Breast epithelium (tissue), 4 donors: ENCODE measurements at regions not wholly inside any gene's neighbourhood (a gene's known extent, or its start where the extent isn't known, plus 50 kb on each side); places are given as distances from the start of the nearest gene placed in this dataset.
"Not testable (repeated sequence)": the region's sequence is repeated elsewhere in the genome, so short reads cannot be mapped to it uniquely, and the experiment has no call there.

Source experiments
- DNase-seq, 2 donors: peaks; one replicate each; pipeline ENCODE4 v3.0.0-alpha.2; 2019; ENCODE audit warnings: low spot score in 2 of 2
- H3K27ac ChIP-seq, 2 donors: fragments of 200-600 bp; sonication (generic) in 1 of 2; one replicate each; pipeline ENCODE4 v1.5.1; 2016 to 2019; ENCODE audit warnings: mild to moderate bottlenecking in 1 of 2
- H3K27me3 ChIP-seq, 2 donors: fragments of 200-600 bp; sonication (generic) in 1 of 2; one replicate each; pipeline versions ENCODE4 v1.5.1 to v1.6.0; 2017 to 2019; ENCODE audit warnings: control low read depth in 1 of 2, mild to moderate bottlenecking in 1 of 2
- H3K36me3 ChIP-seq: fragments of 200-600 bp; one replicate; pipeline ENCODE4 v1.5.1; 2019
- H3K4me1 ChIP-seq, 2 donors: fragments of 200-600 bp; sonication (generic); one replicate each; pipeline ENCODE4 v1.5.1; 2016 to 2019; ENCODE audit warnings: control low read depth in 1 of 2
- H3K4me3 ChIP-seq, 3 donors: fragments of 200-600 bp; sonication (generic); 1 replicate in 2 of 3; 2 replicates in 1 of 3; pipeline ENCODE4 v1.5.1; 2016 to 2019; ENCODE audit warnings: mild to moderate bottlenecking in 3 of 3, moderate library complexity in 2 of 3
- H3K9me3 ChIP-seq, 2 donors: fragments of 200-600 bp; sonication (generic) in 1 of 2; one replicate each; pipeline ENCODE4 v1.5.1; 2016 to 2019; ENCODE audit warnings: control low read depth in 1 of 2
- CTCF ChIP-seq, 3 donors: fragments of 450-650 bp; IDR thresholded peaks; one replicate each; pipeline ENCODE4 v1.5.1; 2016 to 2017; ENCODE audit warnings: antibody characterized with exemption in 3 of 3, mild to moderate bottlenecking in 3 of 3, moderate library complexity in 3 of 3
- POLR2A ChIP-seq: fragments of 450-650 bp; IDR thresholded peaks from one replicate; pipeline ENCODE4 v1.6.1; 2016; ENCODE audit warnings: antibody characterized with exemption, mild to moderate bottlenecking, moderate library complexity
- POLR2AphosphoS5 ChIP-seq, 3 donors: sonication (generic); formaldehyde crosslinking; IDR thresholded peaks; one replicate each; pipeline ENCODE4 v1.6.1; 2017; ENCODE audit warnings: antibody characterized with exemption in 3 of 3
- intact Hi-C: fragments of 100-400 bp; cut with DNase I; formaldehyde crosslinking; loops from one replicate; pipeline ENCODE4 v1.15.1; 2023; ENCODE audit warnings: low total_unique reads

- H3K36me3 ChIP-seq, H3K27ac ChIP-seq, H3K9me3 ChIP-seq, intact Hi-C loops, H3K27me3 ChIP-seq, DNase-seq, H3K4me1 ChIP-seq, H3K4me3 ChIP-seq: not testable (repeated sequence)
Observed at GRCh38 chrX:119296973-119297372, 60.9 kb downstream of the PGRMC1 start.

GRCh38 chrX:119299812-119300211 is 63.7 kb downstream of the PGRMC1 start:
- DNase-seq, intact Hi-C loops, H3K4me1 ChIP-seq, H3K36me3 ChIP-seq, H3K27ac ChIP-seq, H3K4me3 ChIP-seq, H3K9me3 ChIP-seq, H3K27me3 ChIP-seq: not testable (repeated sequence)

- Histone ChIP-seq H3K4me3 (no peak overlapping the region), H3K4me1 (no peaks in the 10 kb centered on the region), H3K36me3 (no peaks in the 10 kb centered on the region), H3K27ac (no peak overlapping the region), H3K9me3 (no peaks in the 10 kb centered on the region), H3K27me3 (peaks cover 0 to 8% of the 10 kb centered on the region in 2 donors)
- no peak for DNase-seq
- TF ChIP-seq CTCF (IDR thresholded peaks at IDR 0.05) (no peak), POLR2A (no peak), POLR2AphosphoS5 (IDR thresholded peaks at IDR 0.05) (no peak)
- intact Hi-C loops: no loop called here
Observed at GRCh38 chrX:119303137-119303536, 67.1 kb downstream of the PGRMC1 start.

GRCh38 chrX:119325456-119325855 is 73.7 kb upstream of the SLC25A43 start:
- Histone ChIP-seq H3K27me3 (peaks cover 0 to 4% of the 10 kb centered on the region in 2 donors), H3K9me3 (no peaks in the 10 kb centered on the region), H3K36me3 (no peaks in the 10 kb centered on the region), H3K4me3 (no peak overlapping the region), H3K4me1 (no peaks in the 10 kb centered on the region), H3K27ac (no peak overlapping the region)
- TF ChIP-seq POLR2AphosphoS5 (IDR thresholded peaks at IDR 0.05) (no peak), POLR2A (no peak), CTCF (IDR thresholded peaks at IDR 0.05) (no peak)
- no peak for DNase-seq
- intact Hi-C loops: no loop called here

GRCh38 chrX:119331873-119332272 is 67.3 kb upstream of the SLC25A43 start:
- intact Hi-C loops: not testable (repeated sequence)

GRCh38 chrX:119332855-119333720 is 66.0 kb upstream of the SLC25A43 start:
- DNase-seq, H3K27ac ChIP-seq, H3K4me3 ChIP-seq, H3K9me3 ChIP-seq, H3K36me3 ChIP-seq, intact Hi-C loops, H3K4me1 ChIP-seq: not testable (repeated sequence)
- peaks cover 0 to 16% of the 10 kb centered on the region in 2 donors for H3K27me3 ChIP-seq

More at GRCh38 chrX:119331873-119332272, 67.3 kb upstream of the SLC25A43 start:
- not testable (repeated sequence) for H3K4me1 ChIP-seq, H3K36me3 ChIP-seq, H3K4me3 ChIP-seq, H3K9me3 ChIP-seq, DNase-seq, H3K27ac ChIP-seq
- H3K27me3 ChIP-seq: peaks cover 0 to 18% of the 10 kb centered on the region in 2 donors

GRCh38 chrX:119333721-119334032 is 65.5 kb upstream of the SLC25A43 start:
- DNase-seq, intact Hi-C loops, H3K4me1 ChIP-seq, H3K36me3 ChIP-seq, H3K4me3 ChIP-seq, H3K9me3 ChIP-seq, H3K27ac ChIP-seq: not testable (repeated sequence)
- H3K27me3 ChIP-seq: peaks cover 0 to 16% of the 10 kb centered on the region in 2 donors

GRCh38 chrX:119334468-119335050 is 64.6 kb upstream of the SLC25A43 start:
- H3K4me1 ChIP-seq, DNase-seq, H3K9me3 ChIP-seq, H3K27ac ChIP-seq, H3K4me3 ChIP-seq, intact Hi-C loops, H3K36me3 ChIP-seq: not testable (repeated sequence)
- H3K27me3 ChIP-seq: peaks cover 0 to 16% of the 10 kb centered on the region in 2 donors
